H1 (cell line): ENCODE measurements at regions not wholly inside any gene's neighbourhood (a gene's known extent, or its start where the extent isn't known, plus 50 kb on each side); places are given as distances from the start of the nearest gene placed in this dataset.

Experiments
- CTCF ChIA-PET: fragments of 300-600 bp; sonication (Branson Sonifier 250); formaldehyde crosslinking; loops from one replicate; lab custom pipeline; 2021; ENCODE audit not compliant: partially characterized antibody; lab: Charles Lee
- POLR2A ChIA-PET: fragments of 300-600 bp; sonication (Branson Sonifier 250); formaldehyde crosslinking; loops from one replicate; lab custom pipeline; 2021; ENCODE audit warnings: inconsistent platforms; ENCODE audit not compliant: partially characterized antibody; lab: Charles Lee
- DNase-seq, 2 experiments: peaks; one replicate each; pipeline versions ENCODE4 v3.0.0 to v3.0.0-alpha.2; 2010 to 2022; ENCODE audit warnings: low spot score in 2 of 2, low read depth in 1 of 2, mixed read lengths in 1 of 2
- FAIRE-seq: peaks from 2 replicates; lab custom pipeline; 2011; peaks lifted over from hg19 to GRCh38; lab: Jason Lieb, UNC
- H2AFZ ChIP-seq: 2 replicates; pipeline ENCODE4 v1.8.1; 2012; ENCODE audit warnings: low read length, inconsistent platforms
- H2AK5ac ChIP-seq: 2 replicates; pipeline ENCODE4 v1.6.1; 2013; ENCODE audit warnings: low read depth, low read length
- H2BK120ac ChIP-seq: replicated peaks from 2 replicates; pipeline ENCODE3; 2013; ENCODE audit warnings: low read depth, low read length, inconsistent platforms
- H2BK12ac ChIP-seq: 2 replicates; pipeline ENCODE4 v1.6.1; 2013; ENCODE audit warnings: low read depth, low read length
- H2BK15ac ChIP-seq: 2 replicates; pipeline ENCODE4 v1.6.1; 2013; ENCODE audit warnings: low read length
- H2BK20ac ChIP-seq: 2 replicates; pipeline ENCODE4 v1.6.1; 2013; ENCODE audit warnings: low read length
- H2BK5ac ChIP-seq: 2 replicates; pipeline ENCODE4 v1.6.1; 2013; ENCODE audit warnings: low read depth, low read length
- H3K14ac ChIP-seq: 2 replicates; pipeline ENCODE4 v1.6.1; 2013; ENCODE audit warnings: inconsistent platforms; ENCODE audit not compliant: insufficient read length
- H3K18ac ChIP-seq: 2 replicates; pipeline ENCODE4 v1.6.1; 2013; ENCODE audit warnings: low read length; ENCODE audit errors: extremely low read depth
- H3K23ac ChIP-seq: 2 replicates; pipeline ENCODE4 v1.6.1; 2013; ENCODE audit warnings: inconsistent platforms; ENCODE audit not compliant: insufficient read length
- H3K23me2 ChIP-seq: 2 replicates; pipeline ENCODE4 v1.6.1; 2013; ENCODE audit warnings: low read depth, low read length
- H3K27ac ChIP-seq: 2 replicates; pipeline ENCODE4 v1.6.1; 2011; ENCODE audit warnings: low read depth, low read length, inconsistent platforms
- H3K27me3 ChIP-seq, 4 experiments: replicated peaks in 1 of 4; 1 replicate in 1 of 4; 2 replicates in 3 of 4; pipeline versions ENCODE4 v1.6.1 to v1.8.1; 2011 to 2013; ENCODE audit warnings: low read length in 3 of 4, mild to moderate bottlenecking in 3 of 4, inconsistent platforms in 2 of 4, mixed read lengths in 2 of 4, moderate library complexity in 1 of 4; ENCODE audit not compliant: control insufficient read depth in 3 of 4, insufficient read depth in 3 of 4; ENCODE audit errors: extremely low read depth in 1 of 4
- H3K36me3 ChIP-seq, 4 experiments: 2 replicates each; pipeline versions ENCODE4 v1.6.1 to v1.8.1; 2011 to 2013; ENCODE audit warnings: mild to moderate bottlenecking in 4 of 4, low read length in 3 of 4, moderate library complexity in 2 of 4, control low read depth in 1 of 4, inconsistent platforms in 1 of 4; ENCODE audit not compliant: insufficient read depth in 4 of 4, control insufficient read depth in 2 of 4
- H3K4ac ChIP-seq: replicated peaks from 2 replicates; pipeline ENCODE3; 2013; ENCODE audit warnings: low read length, low read depth, mixed read lengths, inconsistent platforms; ENCODE audit not compliant: insufficient read length
- H3K4me1 ChIP-seq, 4 experiments: replicated peaks in 1 of 4; 1 replicate in 1 of 4; 2 replicates in 3 of 4; pipeline versions ENCODE4 v1.6.1 to v1.8.1; 2011 to 2013; ENCODE audit warnings: low read length in 3 of 4, inconsistent platforms in 2 of 4, mixed read lengths in 1 of 4; ENCODE audit not compliant: insufficient read depth in 4 of 4, control insufficient read depth in 3 of 4
- H3K4me2 ChIP-seq, 2 experiments: 2 replicates each; pipeline versions ENCODE4 v1.6.1 to v1.8.1; 2011 to 2013; ENCODE audit warnings: low read depth in 2 of 2, low read length in 2 of 2, control low read depth in 1 of 2, inconsistent platforms in 1 of 2, mild to moderate bottlenecking in 1 of 2; ENCODE audit not compliant: insufficient read depth in 1 of 2
- H3K4me3 ChIP-seq, 4 experiments: fragments of 200-600, 300-600 bp in 1 of 4; sonication (generic), shearing (Covaris generic), sonication (Bioruptor Twin) in 1 of 4; 2 replicates each; pipeline versions ENCODE4 v1.5.1 to v1.8.1; 2011 to 2016; ENCODE audit warnings: low read length in 4 of 4, low read depth in 3 of 4, control low read depth in 2 of 4, inconsistent platforms in 2 of 4, mild to moderate bottlenecking in 2 of 4, mixed read lengths in 1 of 4, moderate library complexity in 1 of 4; ENCODE audit not compliant: insufficient read depth in 2 of 4; ENCODE audit errors: extremely low read depth in 1 of 4
- H3K56ac ChIP-seq: replicated peaks from 2 replicates; pipeline ENCODE3; 2013; ENCODE audit warnings: low read depth, mild to moderate bottlenecking, mixed read lengths, low read length, inconsistent platforms; ENCODE audit not compliant: insufficient read length
- H3K79me1 ChIP-seq: 2 replicates; pipeline ENCODE4 v1.6.1; 2013; ENCODE audit warnings: low read depth, low read length, control low read depth
- H3K79me2 ChIP-seq, 2 experiments: 2 replicates each; pipeline versions ENCODE4 v1.6.1 to v1.8.1; 2012 to 2013; ENCODE audit warnings: low read length in 2 of 2, mild to moderate bottlenecking in 2 of 2, inconsistent platforms in 1 of 2; ENCODE audit not compliant: insufficient read depth in 2 of 2, control insufficient read depth in 1 of 2
- H3K9ac ChIP-seq, 4 experiments: replicated peaks in 1 of 4; 1 replicate in 1 of 4; 2 replicates in 3 of 4; pipeline versions ENCODE4 v1.6.1 to v1.8.1; 2011 to 2013; ENCODE audit warnings: low read depth in 3 of 4, low read length in 3 of 4, control low read depth in 2 of 4, mild to moderate bottlenecking in 2 of 4, moderate library complexity in 2 of 4, inconsistent platforms in 1 of 4; ENCODE audit errors: extremely low read depth in 1 of 4
- H3K9me3 ChIP-seq, 2 experiments: 2 replicates each; pipeline versions ENCODE4 v1.6.1 to v1.8.1; 2012 to 2013; ENCODE audit warnings: mild to moderate bottlenecking in 2 of 2, moderate library complexity in 2 of 2, control low read depth in 1 of 2, inconsistent platforms in 1 of 2, low read depth in 1 of 2, low read length in 1 of 2, mixed read lengths in 1 of 2; ENCODE audit not compliant: insufficient read depth in 2 of 2
- H4K20me1 ChIP-seq, 2 experiments: replicated peaks in 1 of 2; 2 replicates each; pipeline versions ENCODE3 to v1.8.1; 2011 to 2013; ENCODE audit warnings: inconsistent platforms in 2 of 2, low read length in 2 of 2, mild to moderate bottlenecking in 1 of 2; ENCODE audit not compliant: insufficient read depth in 2 of 2, control insufficient read depth in 1 of 2
- H4K5ac ChIP-seq: 2 replicates; pipeline ENCODE4 v1.6.1; 2013; ENCODE audit warnings: low read length, low read depth, mixed read lengths, inconsistent platforms; ENCODE audit not compliant: insufficient read length
- H4K8ac ChIP-seq: 2 replicates; pipeline ENCODE4 v1.8.0; 2013; ENCODE audit warnings: mild to moderate bottlenecking, moderate library complexity, low read length, inconsistent platforms; ENCODE audit not compliant: insufficient read depth; ENCODE audit errors: extremely low read depth
- H4K91ac ChIP-seq: replicated peaks from 2 replicates; pipeline ENCODE3; 2013; ENCODE audit warnings: low read length, mixed read lengths, inconsistent platforms; ENCODE audit not compliant: insufficient read length
- ATF3 ChIP-seq: IDR thresholded peaks from 2 replicates; pipeline ENCODE4 v1.6.1; 2011; ENCODE audit warnings: low read depth, mild to moderate bottlenecking, low read length; ENCODE audit not compliant: insufficient read depth
- BRCA1 ChIP-seq: IDR thresholded peaks from 2 replicates; pipeline ENCODE4 v1.6.1; 2012; ENCODE audit warnings: low read depth, low read length, improper control_type of control experiment
- CBX8 ChIP-seq: fragments of 300-800, 300-1000 bp; sonication (generic); IDR thresholded peaks from 2 replicates; pipeline ENCODE4 v1.7.1; 2016; ENCODE audit warnings: low read depth, low read length, borderline replicate concordance
- CTBP2 ChIP-seq: IDR thresholded peaks from 2 replicates; pipeline ENCODE4 v1.7.0; 2011; ENCODE audit warnings: borderline replicate concordance, mild to moderate bottlenecking, moderate library complexity, mixed read lengths, low read length; ENCODE audit not compliant: insufficient read depth, insufficient read length
- CTCF ChIP-seq, 3 experiments: IDR thresholded peaks; 1 replicate in 2 of 3; 2 replicates in 1 of 3; pipeline versions ENCODE4 v1.5.1 to v1.6.1; 2011; ENCODE audit warnings: low read length in 3 of 3, mild to moderate bottlenecking in 3 of 3, inconsistent platforms in 2 of 3, low read depth in 1 of 3, moderate library complexity in 1 of 3; ENCODE audit not compliant: insufficient read depth in 1 of 3; ENCODE audit errors: control extremely low read depth in 1 of 3
- HDAC2 ChIP-seq, 2 experiments: fragments of 300-600 bp in 1 of 2; sonication (generic) in 1 of 2; IDR thresholded peaks; 2 replicates each; pipeline ENCODE4 v1.6.1; 2011 to 2012; ENCODE audit warnings: low read depth in 2 of 2, low read length in 2 of 2, mild to moderate bottlenecking in 2 of 2, moderate library complexity in 2 of 2, borderline replicate concordance in 1 of 2, inconsistent platforms in 1 of 2
- KDM4A ChIP-seq: IDR thresholded peaks from one replicate; pipeline ENCODE4 v1.7.1; 2012; ENCODE audit warnings: low read depth, mild to moderate bottlenecking, moderate library complexity, low read length, inconsistent platforms; ENCODE audit not compliant: severe bottlenecking
- MAFK ChIP-seq: IDR thresholded peaks from 2 replicates; pipeline ENCODE4 v1.6.1; 2012; ENCODE audit warnings: low read depth, mild to moderate bottlenecking, improper control_type of control experiment, low read length
- RXRA ChIP-seq: IDR thresholded peaks from 2 replicates; pipeline ENCODE4 v1.6.1; 2011; ENCODE audit warnings: low read depth, mild to moderate bottlenecking, low read length, moderate library complexity; ENCODE audit not compliant: insufficient read depth
- SP4 ChIP-seq: IDR thresholded peaks from 2 replicates; pipeline ENCODE4 v1.6.1; 2012; ENCODE audit warnings: low read length, inconsistent platforms
- TBP ChIP-seq: IDR thresholded peaks from 2 replicates; pipeline ENCODE4 v1.6.1; 2011; ENCODE audit warnings: low read depth, low read length, improper control_type of control experiment
- WGBS, 2 experiments: shearing (Covaris generic) in 1 of 2; methylation state at CpG; one replicate each; pipeline versions ENCODE4 v1.1.6 to v1.1.7; 2013 to 2015; ENCODE audit warnings: low lambda C conversion rate in 2 of 2, mixed read lengths in 2 of 2, inconsistent platforms in 1 of 2, low coverage in 1 of 2, missing lambda C conversion rate in 1 of 2; ENCODE audit not compliant: insufficient replicate concordance in 2 of 2, insufficient coverage in 1 of 2, insufficient read length in 1 of 2; ENCODE audit errors: extremely low coverage in 1 of 2, missing lambda C conversion rate in 1 of 2; 5-methylcytosine and 5-hydroxymethylcytosine counted together

GRCh38 chr16:26744430-26744829, 322.3 kb upstream of the C16orf82 start:
- no peak overlapping the region for H2AK5ac ChIP-seq
- ChIA-PET CTCF (interaction anchor here (1.3 kb wide), 1 partner anchor 99 kb away, joined by 3 read pairs; no protein-coding TSS in a partner anchor), POLR2A (no interaction called here)
- H4K20me1 ChIP-seq: no peaks in the 10 kb centered on the region
- H3K79me2 ChIP-seq: no peaks in the 10 kb centered on the region
- no peaks in the 10 kb centered on the region for H3K36me3 ChIP-seq
- H2BK120ac ChIP-seq: no peak overlapping the region
- DNase-seq (no peak), FAIRE-seq (no peak)
- H3K9me3 ChIP-seq: no peaks in the 10 kb centered on the region
- no peak overlapping the region for H4K91ac ChIP-seq
- H3K27me3 ChIP-seq: peaks cover 15 to 29% (median 25%) of the 10 kb centered on the region in 4 experiments
- no peak overlapping the region for H4K5ac ChIP-seq
- no peak overlapping the region for H3K9ac ChIP-seq
- no peak overlapping the region for H3K18ac ChIP-seq
- no peak overlapping the region for H3K14ac ChIP-seq
- H3K23ac ChIP-seq: no peak overlapping the region
- no peak overlapping the region for H3K56ac ChIP-seq
- H3K4me2 ChIP-seq: no peak overlapping the region
- H3K4me1 ChIP-seq: no peaks in the 10 kb centered on the region
- no peak overlapping the region for H4K8ac ChIP-seq
- H2BK12ac ChIP-seq: no peak overlapping the region
- no peak overlapping the region for H2BK15ac ChIP-seq
- H2BK20ac ChIP-seq: no peak overlapping the region
- H3K27ac ChIP-seq: no peak overlapping the region
- WGBS, 2 experiments: 86% methylated on average over 5 of the region's 5 CpGs; no CpG with 5 or more reads in 1 of the 2 experiments
- no peak overlapping the region for H2BK5ac ChIP-seq
- H3K4ac ChIP-seq: no peak overlapping the region
- no peak overlapping the region for H3K4me3 ChIP-seq
- H3K79me1 ChIP-seq: no peaks in the 10 kb centered on the region
- H2AFZ ChIP-seq: no peak overlapping the region
- no peaks in the 10 kb centered on the region; the same call in 1 of the 2 replicates for H3K23me2 ChIP-seq
- TF ChIP-seq CTCF (IDR thresholded peaks at IDR 0.05; ENCODE audit: control extremely low read depth in 1 of 3, insufficient read depth in 1 of 3, low read depth in 1 of 3, low read length in 3 of 3): no peak
- TF ChIP-seq CTBP2: no peak
- no peak for TF ChIP-seq HDAC2 (IDR thresholded peaks at IDR 0.05; ENCODE audit: borderline replicate concordance in 1 of 2, low read depth in 2 of 2, low read length in 2 of 2)
- no peak for TF ChIP-seq TBP
- no peak for TF ChIP-seq MAFK
- no peak for TF ChIP-seq KDM4A
- TF ChIP-seq BRCA1: no peak
- no peak for TF ChIP-seq RXRA
- no peak for TF ChIP-seq ATF3
- TF ChIP-seq SP4: no peak
- TF ChIP-seq CBX8: no peak
